VCaP (cell line): ENCODE measurements at regions not wholly inside any gene's neighbourhood (a gene's known extent, or its start where the extent isn't known, plus 50 kb on each side); places are given as distances from the start of the nearest gene placed in this dataset.
A peak's percentile ranks its signal among the peaks of the same experiment; 100 is the strongest.

ENCODE experiments used
- H3K27ac ChIP-seq: fragments of 450-650 bp; 2 replicates; pipeline ENCODE4 v1.5.1; 2017
- CTCF ChIP-seq: fragments of 450-650 bp; conservative IDR thresholded peaks from 2 replicates; pipeline ENCODE4 v1.5.1; 2017; ENCODE audit warnings: mild to moderate bottlenecking, moderate library complexity

- TF ChIP-seq CTCF, result no peak
Observed at GRCh38 chr9:78521680-78522079, 224.8 kb downstream of the PSAT1 start.

DNA sequence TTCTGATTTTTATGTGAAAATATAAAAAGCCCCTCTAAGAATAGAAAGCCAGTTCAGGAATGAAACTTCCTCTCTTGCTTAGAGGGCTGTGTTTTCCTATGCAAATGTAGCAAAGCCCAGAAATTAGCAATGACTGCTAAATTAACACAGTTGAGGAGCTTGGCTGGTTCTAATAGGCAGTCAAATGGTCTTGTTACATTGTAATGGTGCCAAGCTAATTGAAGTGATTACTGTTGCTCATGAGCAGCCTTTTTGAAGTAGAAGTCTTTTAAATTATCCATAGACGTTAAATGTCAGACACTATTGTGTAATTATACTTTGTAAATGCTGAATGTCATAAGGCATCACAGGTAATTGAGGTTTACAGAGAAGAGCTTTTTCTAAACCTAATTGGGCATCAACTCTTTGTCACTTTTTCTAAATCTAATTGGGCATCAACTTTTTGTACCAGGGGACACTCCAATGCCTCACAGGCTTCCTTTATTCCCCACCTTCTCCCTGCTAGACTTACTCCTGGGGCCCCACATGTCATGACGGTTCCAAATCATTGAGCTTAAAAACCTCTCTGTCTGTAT is 229.1 kb downstream of the PSAT1 start:
- no peak for TF ChIP-seq CTCF

More at GRCh38 chr9:78521680-78522079, 224.8 kb downstream of the PSAT1 start:
- H3K27ac ChIP-seq, result no peak overlapping the region

DNA sequence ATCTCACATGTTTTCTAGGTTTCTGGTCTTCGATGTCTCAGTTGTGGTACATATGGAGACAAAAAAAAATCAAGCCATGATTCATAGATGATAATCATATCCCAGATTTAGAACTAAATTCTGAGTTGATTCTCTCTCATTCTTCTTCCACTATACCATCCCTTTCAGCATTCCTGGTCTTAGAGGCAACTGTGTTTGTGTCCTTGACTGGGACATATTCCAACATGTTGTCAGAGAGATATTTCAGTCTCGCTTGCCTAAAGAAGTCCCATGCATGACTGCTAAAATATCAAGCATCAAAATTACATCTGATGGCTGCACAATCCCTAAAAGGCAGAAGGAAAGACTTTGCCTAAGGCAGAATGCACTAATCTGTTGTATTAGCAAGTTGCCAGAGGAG is 236.6 kb downstream of the PSAT1 start:
- H3K27ac ChIP-seq, result peak overlapping the region; percentile 27; the same call in 1 of the 2 replicates
- no peak for TF ChIP-seq CTCF

More for the DNA sequence above, 229.1 kb downstream of the PSAT1 start:
- H3K27ac ChIP-seq, result no peak overlapping the region

DNA sequence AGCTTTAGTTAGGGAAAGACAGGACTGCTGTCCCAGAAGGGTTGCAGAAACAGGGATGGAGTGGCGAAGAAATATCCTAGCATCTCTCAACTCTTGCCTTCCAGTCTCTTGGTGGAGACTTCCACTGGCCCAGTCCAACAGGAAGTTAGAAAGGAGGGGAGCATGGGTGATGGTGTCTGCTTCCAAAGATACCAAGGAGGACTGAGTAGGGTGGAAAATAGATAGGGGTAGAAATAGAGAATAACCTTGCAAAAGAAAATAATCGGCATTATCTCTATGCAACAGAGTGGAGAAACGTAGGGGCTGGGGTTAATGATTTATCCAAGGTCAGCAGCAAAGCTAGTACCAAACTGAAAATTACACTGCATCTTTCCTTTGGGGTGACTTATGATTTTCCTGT is 242.3 kb downstream of the PSAT1 start:
- TF ChIP-seq CTCF, result no peak
- H3K27ac ChIP-seq, result peak overlapping the region; percentile 86

DNA sequence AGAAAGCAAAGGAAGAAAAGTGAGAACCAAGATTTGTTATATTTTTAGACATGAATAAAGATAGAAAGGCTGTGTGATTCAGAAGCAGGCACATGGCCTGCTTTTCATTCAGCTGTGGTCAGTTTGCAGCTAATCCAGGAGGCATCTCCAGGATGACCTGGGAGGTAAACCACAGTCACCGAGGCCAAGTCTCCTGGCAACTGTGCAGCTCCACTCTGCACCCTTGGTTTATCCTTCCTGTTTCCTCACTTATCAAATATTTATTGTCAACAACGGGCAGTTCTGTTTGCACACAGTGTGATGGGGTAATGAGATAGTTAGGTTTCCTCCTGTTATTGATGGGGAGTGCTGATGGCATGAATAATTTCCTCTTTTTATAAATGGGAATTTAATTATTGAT is 243.0 kb downstream of the PSAT1 start:
- no peak for TF ChIP-seq CTCF
- H3K27ac ChIP-seq, result peak overlapping the region; percentile 86

DNA sequence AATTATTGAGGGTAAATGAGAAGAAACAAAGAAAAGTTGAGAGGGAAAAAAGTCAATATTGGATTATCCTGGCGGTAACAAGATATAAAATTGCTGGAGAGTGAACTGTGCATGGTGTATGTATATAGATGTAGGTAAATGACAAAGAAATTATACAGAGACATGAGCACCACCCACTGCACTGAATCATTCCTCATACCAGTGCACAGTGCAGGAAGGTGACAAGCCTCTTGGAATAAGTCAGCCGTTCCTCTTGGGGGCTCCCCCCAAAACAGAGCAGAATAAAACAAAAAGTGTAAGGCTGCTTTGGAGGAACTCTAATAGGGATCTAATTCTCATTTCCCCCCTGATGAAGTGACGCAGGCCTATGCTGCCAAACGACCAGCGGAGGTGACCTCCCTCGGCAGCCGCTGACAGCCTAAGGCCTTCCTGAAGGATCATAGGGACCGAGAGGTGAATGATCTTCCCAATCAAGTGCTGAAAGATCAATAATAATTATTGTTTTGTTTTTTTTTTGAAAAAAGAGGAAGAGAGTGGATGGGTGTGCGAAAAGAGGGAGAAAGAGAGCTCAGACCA is 245.0 kb downstream of the PSAT1 start:
- TF ChIP-seq CTCF, result no peak
- peak overlapping the region; percentile 86 for H3K27ac ChIP-seq

DNA sequence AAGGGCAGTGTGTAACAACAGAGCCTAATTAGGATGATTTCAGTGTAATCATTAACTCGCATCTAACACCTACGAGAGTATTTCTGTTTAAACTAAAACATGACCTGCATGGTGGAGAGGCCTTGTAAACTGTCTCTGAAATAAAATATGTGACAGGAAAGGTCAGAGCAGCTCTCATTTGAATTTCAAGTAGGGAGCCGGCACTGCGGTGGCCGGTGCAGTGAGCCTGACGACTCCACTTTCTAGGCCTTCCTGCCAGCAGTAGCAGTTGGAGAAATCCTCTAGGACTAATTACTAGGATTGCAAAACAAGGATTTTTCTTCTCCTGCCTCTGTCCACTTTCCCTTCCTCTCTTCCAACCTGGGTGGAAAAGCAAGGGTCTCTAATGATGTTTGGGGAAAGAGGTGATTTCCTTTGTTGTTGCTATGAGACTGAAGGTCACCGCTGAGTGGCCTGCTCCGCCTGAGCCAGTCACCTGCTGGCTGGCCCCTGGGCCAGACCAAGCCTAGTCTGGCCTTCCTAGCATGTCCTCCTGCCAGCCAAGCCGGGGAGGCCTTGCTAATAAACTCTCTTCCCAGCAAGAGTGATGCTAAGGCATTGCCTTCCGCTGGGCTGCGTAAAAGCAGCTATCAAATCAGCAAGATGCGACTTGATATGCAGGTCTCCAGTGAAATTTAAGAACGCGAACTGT is 245.7 kb downstream of the PSAT1 start:
- peak overlapping the region; percentile 86 for H3K27ac ChIP-seq
- TF ChIP-seq CTCF, result no peak
